ENCODE measurements at regions not wholly inside any gene's neighbourhood (a gene's known extent, or its start where the extent isn't known, plus 50 kb on each side); places are given as distances from the start of the nearest gene placed in this dataset.

GRCh38 chr5:8894031-8894430 is 651.8 kb downstream of the SEMA5A start:
- H3K27ac ChIP-seq (ENCODE audit: low read depth, low read length), result no peak overlapping the region
- no peaks in the 10 kb centered on the region for H3K4me1 ChIP-seq (ENCODE audit: control insufficient read depth, insufficient read depth, low read length)
- no peak overlapping the region for H3K4me3 ChIP-seq (ENCODE audit: low read length)
- no peak overlapping the region for H3K9ac ChIP-seq (ENCODE audit: low read length)
- H3K36me3 ChIP-seq (ENCODE audit: control insufficient read depth, insufficient read depth, low read length), result no peaks in the 10 kb centered on the region
- no peaks in the 10 kb centered on the region for H3K27me3 ChIP-seq (ENCODE audit: control insufficient read depth, insufficient read depth, low read length)

- Histone ChIP-seq H3K27me3 (ENCODE audit: control insufficient read depth, insufficient read depth, low read length) (no peaks in the 10 kb centered on the region), H3K36me3 (ENCODE audit: control insufficient read depth, insufficient read depth, low read length) (no peaks in the 10 kb centered on the region), H3K4me1 (ENCODE audit: control insufficient read depth, insufficient read depth, low read length) (no peaks in the 10 kb centered on the region), H3K4me3 (ENCODE audit: low read length) (no peak overlapping the region), H3K9ac (ENCODE audit: low read length) (no peak overlapping the region), H3K27ac (ENCODE audit: low read depth, low read length) (no peak overlapping the region)
Observed at GRCh38 chr5:8895062-8895461, 650.8 kb downstream of the SEMA5A start.

- Histone ChIP-seq H3K9ac (ENCODE audit: low read length) (no peak overlapping the region), H3K36me3 (ENCODE audit: control insufficient read depth, insufficient read depth, low read length) (no peaks in the 10 kb centered on the region), H3K27me3 (ENCODE audit: control insufficient read depth, insufficient read depth, low read length) (no peaks in the 10 kb centered on the region), H3K4me3 (ENCODE audit: low read length) (no peak overlapping the region), H3K27ac (ENCODE audit: low read depth, low read length) (no peak overlapping the region), H3K4me1 (ENCODE audit: control insufficient read depth, insufficient read depth, low read length) (no peaks in the 10 kb centered on the region)
Observed at GRCh38 chr5:8895599-8895998, 650.3 kb downstream of the SEMA5A start.

GRCh38 chr5:8897316-8897715 is 648.6 kb downstream of the SEMA5A start:
- H3K4me3 ChIP-seq (ENCODE audit: low read length), result no peak overlapping the region
- H3K36me3 ChIP-seq (ENCODE audit: control insufficient read depth, insufficient read depth, low read length), result no peaks in the 10 kb centered on the region
- H3K4me1 ChIP-seq (ENCODE audit: control insufficient read depth, insufficient read depth, low read length), result no peaks in the 10 kb centered on the region
- H3K9ac ChIP-seq (ENCODE audit: low read length), result no peak overlapping the region
- H3K27ac ChIP-seq (ENCODE audit: low read depth, low read length), result no peak overlapping the region
- no peaks in the 10 kb centered on the region for H3K27me3 ChIP-seq (ENCODE audit: control insufficient read depth, insufficient read depth, low read length)

- Histone ChIP-seq H3K4me3 (ENCODE audit: low read length) (no peak overlapping the region), H3K4me1 (ENCODE audit: control insufficient read depth, insufficient read depth, low read length) (no peaks in the 10 kb centered on the region), H3K9ac (ENCODE audit: low read length) (no peak overlapping the region), H3K27me3 (ENCODE audit: control insufficient read depth, insufficient read depth, low read length) (no peaks in the 10 kb centered on the region), H3K27ac (ENCODE audit: low read depth, low read length) (no peak overlapping the region), H3K36me3 (ENCODE audit: control insufficient read depth, insufficient read depth, low read length) (no peaks in the 10 kb centered on the region)
Observed at GRCh38 chr5:8905021-8905420, 640.9 kb downstream of the SEMA5A start.

GRCh38 chr5:8906303-8906967 is 639.4 kb downstream of the SEMA5A start:
- no peaks in the 10 kb centered on the region for H3K4me1 ChIP-seq (ENCODE audit: control insufficient read depth, insufficient read depth, low read length)
- H3K4me3 ChIP-seq (ENCODE audit: low read length), result no peak overlapping the region
- no peaks in the 10 kb centered on the region for H3K36me3 ChIP-seq (ENCODE audit: control insufficient read depth, insufficient read depth, low read length)
- no peaks in the 10 kb centered on the region for H3K27me3 ChIP-seq (ENCODE audit: control insufficient read depth, insufficient read depth, low read length)
- H3K9ac ChIP-seq (ENCODE audit: low read length), result no peak overlapping the region
- no peak overlapping the region for H3K27ac ChIP-seq (ENCODE audit: low read depth, low read length)

- H3K36me3 ChIP-seq (ENCODE audit: control insufficient read depth, insufficient read depth, low read length), result no peaks in the 10 kb centered on the region
- H3K4me3 ChIP-seq (ENCODE audit: low read length), result no peak overlapping the region
- no peak overlapping the region for H3K9ac ChIP-seq (ENCODE audit: low read length)
- H3K27me3 ChIP-seq (ENCODE audit: control insufficient read depth, insufficient read depth, low read length), result no peaks in the 10 kb centered on the region
- H3K4me1 ChIP-seq (ENCODE audit: control insufficient read depth, insufficient read depth, low read length), result no peaks in the 10 kb centered on the region
- no peak overlapping the region for H3K27ac ChIP-seq (ENCODE audit: low read depth, low read length)
Observed at GRCh38 chr5:8907168-8907868, 638.6 kb downstream of the SEMA5A start.

GRCh38 chr5:8908055-8908683 is 637.7 kb downstream of the SEMA5A start:
- Histone ChIP-seq H3K36me3 (ENCODE audit: control insufficient read depth, insufficient read depth, low read length) (no peaks in the 10 kb centered on the region), H3K4me1 (ENCODE audit: control insufficient read depth, insufficient read depth, low read length) (no peaks in the 10 kb centered on the region), H3K27me3 (ENCODE audit: control insufficient read depth, insufficient read depth, low read length) (no peaks in the 10 kb centered on the region)

GRCh38 chr5:8912106-8912505 is 633.8 kb downstream of the SEMA5A start:
- Histone ChIP-seq H3K27me3 (ENCODE audit: control insufficient read depth, insufficient read depth, low read length) (no peaks in the 10 kb centered on the region), H3K4me1 (ENCODE audit: control insufficient read depth, insufficient read depth, low read length) (no peaks in the 10 kb centered on the region), H3K9ac (ENCODE audit: low read length) (no peak overlapping the region), H3K36me3 (ENCODE audit: control insufficient read depth, insufficient read depth, low read length) (no peaks in the 10 kb centered on the region), H3K27ac (ENCODE audit: low read depth, low read length) (no peak overlapping the region), H3K4me3 (ENCODE audit: low read length) (no peak overlapping the region)

More at GRCh38 chr5:8908055-8908683, 637.7 kb downstream of the SEMA5A start:
- no peak overlapping the region for H3K9ac ChIP-seq (ENCODE audit: low read length)
- H3K4me3 ChIP-seq (ENCODE audit: low read length), result no peak overlapping the region
- no peak overlapping the region for H3K27ac ChIP-seq (ENCODE audit: low read depth, low read length)

- Histone ChIP-seq H3K4me3 (ENCODE audit: low read length) (no peak overlapping the region), H3K27ac (ENCODE audit: low read depth, low read length) (no peak overlapping the region), H3K27me3 (ENCODE audit: control insufficient read depth, insufficient read depth, low read length) (no peaks in the 10 kb centered on the region), H3K4me1 (ENCODE audit: control insufficient read depth, insufficient read depth, low read length) (no peaks in the 10 kb centered on the region), H3K9ac (ENCODE audit: low read length) (no peak overlapping the region), H3K36me3 (ENCODE audit: control insufficient read depth, insufficient read depth, low read length) (no peaks in the 10 kb centered on the region)
Observed at GRCh38 chr5:8913522-8913921, 632.4 kb downstream of the SEMA5A start.

- Histone ChIP-seq H3K27me3 (ENCODE audit: control insufficient read depth, insufficient read depth, low read length) (no peaks in the 10 kb centered on the region), H3K4me1 (ENCODE audit: control insufficient read depth, insufficient read depth, low read length) (no peaks in the 10 kb centered on the region), H3K36me3 (ENCODE audit: control insufficient read depth, insufficient read depth, low read length) (no peaks in the 10 kb centered on the region)
Observed at GRCh38 chr5:8919096-8919495, 626.8 kb downstream of the SEMA5A start.

GRCh38 chr5:8923526-8923925 is 622.3 kb downstream of the SEMA5A start:
- Histone ChIP-seq H3K9ac (ENCODE audit: low read length) (no peak overlapping the region), H3K4me1 (ENCODE audit: control insufficient read depth, insufficient read depth, low read length) (no peaks in the 10 kb centered on the region), H3K4me3 (ENCODE audit: low read length) (no peak overlapping the region), H3K27ac (ENCODE audit: low read depth, low read length) (no peak overlapping the region), H3K36me3 (ENCODE audit: control insufficient read depth, insufficient read depth, low read length) (no peaks in the 10 kb centered on the region), H3K27me3 (ENCODE audit: control insufficient read depth, insufficient read depth, low read length) (no peaks in the 10 kb centered on the region)

More at GRCh38 chr5:8919096-8919495, 626.8 kb downstream of the SEMA5A start:
- Histone ChIP-seq H3K27ac (ENCODE audit: low read depth, low read length) (no peak overlapping the region), H3K9ac (ENCODE audit: low read length) (no peak overlapping the region), H3K4me3 (ENCODE audit: low read length) (no peak overlapping the region)
